ENCODE measurements at regions not wholly inside any gene's neighbourhood (a gene's known extent, or its start where the extent isn't known, plus 50 kb on each side); places are given as distances from the start of the nearest gene placed in this dataset.
A peak's percentile ranks its signal among the peaks of the same experiment; 100 is the strongest.
"Not testable (repeated sequence)": the region's sequence is repeated elsewhere in the genome, so short reads cannot be mapped to it uniquely, and the experiment has no call there.

DNA sequence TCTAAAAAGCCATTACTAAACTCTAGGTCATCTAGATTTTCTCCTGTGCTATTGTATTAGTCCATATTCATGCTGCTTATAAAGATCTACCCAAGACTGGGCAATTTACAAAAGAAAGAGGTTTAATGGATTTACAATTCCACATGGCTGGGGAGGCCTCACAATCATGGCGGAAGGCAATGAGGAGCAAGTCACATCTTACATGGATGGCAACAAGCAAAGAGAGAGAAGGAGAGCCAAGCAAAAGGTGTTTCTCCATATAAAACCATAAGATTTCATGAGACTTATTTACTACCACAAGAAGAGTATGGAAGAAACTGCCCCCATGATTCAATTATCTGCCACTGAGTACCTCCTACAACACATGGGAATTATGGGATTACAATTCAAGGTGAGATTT is 69.6 kb upstream of the CCDC6 start:
- DNase-seq (ENCODE audit: low spot score): not testable (repeated sequence)

DNA sequence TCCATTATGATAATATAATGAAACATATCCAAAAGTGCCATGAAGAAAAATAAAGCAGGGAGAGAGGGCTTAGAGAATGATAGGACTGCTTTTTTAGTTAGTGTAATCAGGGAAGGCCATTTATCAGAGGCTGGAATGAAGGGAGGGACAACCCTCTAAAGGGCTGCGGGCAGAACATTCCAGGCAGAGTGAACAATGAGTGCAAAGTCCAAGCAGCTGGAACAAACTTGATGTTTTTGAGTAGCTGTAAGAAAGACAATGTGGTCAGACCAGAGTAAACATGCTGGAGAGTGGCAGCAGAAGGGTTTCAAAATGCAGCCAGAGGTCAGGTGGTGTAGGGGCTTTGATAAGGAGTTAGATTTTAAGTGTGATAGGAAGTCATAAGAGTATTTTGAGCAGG is 65.6 kb upstream of the CCDC6 start:
- DNase-seq (ENCODE audit: low spot score): no peak

DNA sequence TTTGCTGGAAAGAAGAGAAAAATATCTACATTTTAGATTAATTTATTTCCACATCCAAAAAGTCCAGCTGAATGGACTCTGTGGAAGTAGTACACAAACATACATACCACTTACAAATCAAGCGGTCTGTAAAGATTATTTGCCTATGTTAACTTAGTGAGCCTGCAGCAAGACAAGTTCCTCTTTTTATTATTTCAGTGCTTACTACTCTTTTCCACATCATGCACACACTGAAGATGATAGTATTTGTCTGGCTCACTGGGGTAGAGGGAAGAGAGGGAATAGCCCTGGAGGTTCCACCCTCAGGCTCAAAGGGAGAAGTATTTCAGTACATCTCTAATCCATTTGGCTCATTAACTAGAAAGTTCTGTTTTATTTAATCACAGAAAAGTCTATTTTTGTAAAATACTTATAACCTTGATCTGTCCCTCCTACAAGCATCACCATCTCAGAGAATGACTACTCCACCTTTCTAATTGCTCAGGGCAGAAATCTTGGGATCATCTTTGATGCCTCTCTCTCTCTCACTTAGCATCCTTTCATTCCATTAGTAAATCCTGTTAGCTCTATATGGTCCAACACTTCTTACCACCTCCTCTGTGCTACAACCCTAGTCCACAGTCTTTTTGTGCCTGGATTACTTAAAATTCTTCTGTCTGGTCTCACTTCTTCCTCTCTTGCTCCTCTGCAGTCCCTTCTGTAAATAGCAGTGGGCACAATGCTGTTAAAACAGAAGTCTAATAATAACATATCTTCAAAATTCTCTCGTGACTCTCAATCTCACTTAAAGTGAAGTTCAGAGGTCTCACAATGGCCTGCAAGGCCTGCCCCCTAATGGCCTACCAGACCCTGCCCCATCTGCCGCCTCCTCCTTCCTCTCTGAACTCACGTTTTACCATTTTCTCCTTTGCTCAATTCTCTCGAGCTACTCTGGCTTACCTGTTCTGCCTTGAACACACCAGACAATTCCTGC is 64.3 kb upstream of the CCDC6 start:
- DNase-seq (ENCODE audit: low spot score): peak; percentile 59

DNA sequence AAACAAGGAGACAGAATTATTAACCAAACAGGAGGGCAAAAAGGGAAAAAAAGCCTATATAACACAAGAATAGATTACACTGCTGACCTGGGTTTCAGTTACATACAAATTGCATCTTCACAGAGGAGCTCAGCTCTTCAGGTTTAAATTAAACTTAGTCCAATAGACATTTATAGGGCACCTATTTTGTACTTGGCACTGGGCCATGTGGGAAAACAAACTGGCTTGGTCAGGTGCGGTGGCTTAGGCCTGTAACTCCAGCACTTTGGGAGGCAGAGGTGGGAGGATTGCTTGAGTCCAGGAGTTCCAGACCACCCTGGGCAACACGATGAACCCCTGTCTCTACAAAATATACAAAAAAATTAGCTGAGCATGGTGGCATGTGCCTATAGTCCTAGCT is 62.3 kb upstream of the CCDC6 start:
- no peak for DNase-seq (ENCODE audit: low spot score)

DNA sequence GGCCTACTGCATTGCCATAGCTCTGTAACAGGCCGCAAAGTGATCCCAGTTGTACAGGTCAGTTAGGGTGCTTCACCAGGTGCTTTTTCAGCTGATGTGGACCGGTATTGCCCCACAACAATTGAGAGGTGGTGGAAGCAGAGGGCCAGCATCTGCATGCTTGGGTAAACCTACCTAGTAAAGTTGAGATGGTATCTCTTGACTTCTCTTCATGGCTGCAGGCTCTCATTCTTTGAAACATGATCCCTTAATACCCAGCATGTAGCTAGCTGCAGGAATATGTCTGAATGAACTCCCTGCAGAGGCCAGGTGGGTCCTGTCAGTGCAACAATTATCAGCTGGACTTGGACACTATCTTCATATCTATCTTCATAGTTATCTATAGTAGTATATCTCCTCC is 60.7 kb upstream of the CCDC6 start:
- no peak for DNase-seq (ENCODE audit: low spot score)

DNA sequence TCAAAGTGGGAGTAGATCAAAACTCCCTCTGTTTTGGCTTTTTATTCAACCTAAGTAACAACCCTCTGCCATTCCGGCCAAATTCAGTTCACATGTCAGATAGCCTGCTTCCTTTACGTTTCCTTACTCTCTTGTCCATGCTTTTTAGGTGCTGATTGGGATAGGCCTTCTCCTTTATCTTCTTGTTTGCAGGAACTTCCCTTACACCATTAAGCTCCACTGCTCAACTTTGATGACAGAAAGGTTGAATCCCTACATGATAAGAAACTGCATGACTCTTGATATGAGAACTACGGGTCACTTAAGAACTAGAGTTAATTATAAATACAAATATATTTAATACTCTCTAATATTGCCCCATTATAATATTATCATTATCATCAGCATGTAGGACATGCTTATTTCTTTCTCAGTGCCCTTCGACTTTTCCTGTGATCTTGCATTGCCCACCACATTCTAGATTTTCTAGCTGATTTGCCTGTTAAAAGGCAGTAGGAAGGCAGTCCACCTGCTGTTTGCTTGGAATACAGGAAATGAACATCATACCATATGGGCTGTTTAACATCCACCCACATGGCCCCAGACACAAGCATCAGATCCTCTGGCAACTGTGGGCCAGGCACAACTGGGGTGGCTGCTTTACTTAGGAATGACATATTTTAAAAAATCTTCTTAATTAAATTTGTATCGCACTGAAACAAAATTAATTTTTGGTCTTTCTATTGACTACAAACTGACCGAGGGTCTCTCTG is 59.7 kb upstream of the CCDC6 start:
- DNase-seq (ENCODE audit: low spot score): no peak

DNA sequence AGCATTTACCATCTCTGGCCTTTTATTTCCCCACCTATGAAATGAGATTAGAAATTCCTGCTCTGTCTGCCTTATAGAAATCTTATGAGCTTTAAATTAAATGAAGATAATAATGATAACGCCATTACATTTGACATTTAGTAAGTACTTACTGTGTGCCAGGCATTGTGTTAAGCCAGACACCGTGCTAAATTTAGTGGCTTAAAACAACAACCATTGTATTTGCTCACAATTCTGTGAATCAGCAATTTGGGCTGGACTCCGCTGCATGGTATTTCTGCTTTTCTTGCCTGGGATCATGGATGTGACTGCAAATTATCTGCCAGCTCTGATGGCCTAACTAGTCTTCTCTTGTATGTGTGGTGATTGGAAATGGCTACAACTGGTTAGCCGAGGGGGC is 56.4 kb upstream of the CCDC6 start:
- no peak for DNase-seq (ENCODE audit: low spot score)

DNA sequence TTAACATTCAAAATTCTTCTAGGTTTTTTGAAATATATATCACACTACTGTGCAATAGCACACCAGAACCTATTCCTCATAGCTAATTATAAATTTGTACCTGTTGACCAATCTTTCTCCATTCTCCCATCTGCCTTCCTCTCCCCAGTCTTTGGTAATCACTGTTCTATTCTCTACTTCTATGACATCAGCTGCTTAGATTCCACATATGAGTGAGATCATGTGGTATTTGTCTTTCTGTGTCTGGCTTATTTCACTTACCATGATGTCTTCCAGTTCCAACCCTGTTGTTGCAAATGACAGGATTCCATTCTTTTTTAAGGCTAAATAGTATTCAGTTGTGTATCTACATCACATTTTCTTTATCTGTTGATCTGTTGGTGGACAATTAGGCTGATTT is 54.4 kb upstream of the CCDC6 start:
- DNase-seq (ENCODE audit: low spot score): no peak

DNA sequence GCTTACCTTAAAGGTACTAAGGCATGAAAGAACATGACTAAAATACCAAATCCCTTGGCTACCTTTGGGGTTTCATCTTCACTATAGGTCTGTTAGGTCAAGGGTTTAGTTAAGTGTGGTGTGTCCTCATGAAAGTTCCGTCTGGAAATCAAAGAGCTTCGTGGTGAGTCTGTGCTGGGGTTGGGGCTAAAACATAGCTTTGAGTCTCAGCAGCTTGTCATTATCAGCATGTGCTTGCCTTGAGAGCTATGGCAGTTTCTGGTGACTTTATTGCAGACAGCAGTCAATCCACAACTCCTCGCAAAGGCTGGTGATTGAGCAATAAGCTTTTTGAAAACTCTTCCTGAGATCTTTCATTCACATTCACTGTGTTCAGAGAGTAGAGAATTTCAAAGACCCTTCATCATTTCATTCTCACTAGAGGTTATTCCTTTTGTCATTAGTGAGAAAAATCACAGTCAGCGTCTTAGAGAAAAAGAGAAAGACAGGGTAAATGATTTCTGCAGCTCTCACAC is 53.2 kb upstream of the CCDC6 start:
- no peak for DNase-seq (ENCODE audit: low spot score)

DNA sequence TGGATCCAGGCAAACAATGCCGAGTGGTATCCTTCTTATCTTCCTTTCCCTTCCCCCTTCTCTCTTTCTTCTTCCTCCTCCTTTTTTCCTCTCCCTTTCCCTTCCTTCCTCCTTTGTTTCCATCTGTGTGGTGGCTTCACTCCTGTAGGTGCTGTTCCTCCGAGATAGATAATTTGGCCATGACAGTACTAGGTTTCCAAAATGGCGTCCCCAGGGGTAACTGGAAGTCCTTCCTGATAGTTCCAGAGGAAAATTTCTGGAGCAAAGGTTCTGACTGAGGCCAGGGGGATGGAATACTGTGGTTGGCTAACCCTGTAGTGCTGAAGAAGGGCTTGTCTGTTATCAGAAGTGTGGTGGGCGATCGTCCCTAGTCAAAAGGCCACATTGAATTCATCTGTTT is 52.5 kb upstream of the CCDC6 start:
- DNase-seq (ENCODE audit: low spot score): no peak

DNA sequence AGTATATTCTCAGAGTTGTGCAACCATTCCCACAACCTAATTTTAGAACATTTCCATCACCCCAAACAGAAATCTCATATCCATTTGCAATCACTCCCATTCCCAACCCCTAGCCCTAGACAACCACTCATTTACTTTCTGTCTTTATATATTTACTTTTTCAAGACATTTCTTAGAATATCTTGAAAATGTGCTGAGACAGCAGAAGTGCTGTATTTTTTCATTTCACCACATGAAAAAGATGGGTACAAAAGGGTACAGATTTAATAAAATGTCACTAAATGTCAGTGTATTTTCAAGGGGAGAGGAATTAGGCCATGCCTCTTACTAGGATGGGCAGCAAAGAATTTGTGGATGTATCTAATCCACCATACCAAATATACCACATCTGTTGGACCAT is 51.6 kb upstream of the CCDC6 start:
- DNase-seq (ENCODE audit: low spot score): no peak

Measured in NAMALWA (cell line).